ENCODE measurements at regions not wholly inside any gene's neighbourhood (a gene's known extent, or its start where the extent isn't known, plus 50 kb on each side); places are given as distances from the start of the nearest gene placed in this dataset.

- no peak for TF ChIP-seq POLR2AphosphoS5 (IDR thresholded peaks at IDR 0.05; ENCODE audit: low read depth, low read length)
- no peak for TF ChIP-seq SPI1 (IDR thresholded peaks at IDR 0.05; ENCODE audit: low read depth, low read length)
- TF ChIP-seq POLR2A (IDR thresholded peaks at IDR 0.05; ENCODE audit: low read depth, low read length) = no peak
- no peak for TF ChIP-seq POU2F2 (IDR thresholded peaks at IDR 0.05; ENCODE audit: low read depth, low read length)
- no peak for TF ChIP-seq TAF1 (IDR thresholded peaks at IDR 0.05; ENCODE audit: low read depth, low read length)
- no peak for TF ChIP-seq PAX5 (IDR thresholded peaks at IDR 0.05; ENCODE audit: insufficient read depth, low read length, severe bottlenecking)
These were observed 829.3 kb downstream of the NLGN4X start for GRCh38 chrX:5399403-5399802.

Measured in GM12891 (cell line).